HepG2 (cell line): ENCODE measurements at regions not wholly inside any gene's neighbourhood (a gene's known extent, or its start where the extent isn't known, plus 50 kb on each side); places are given as distances from the start of the nearest gene placed in this dataset.

Source experiments
- CEBPB ChIP-seq: IDR thresholded peaks from 2 replicates; pipeline ENCODE4 v1.6.1; 2011; ENCODE audit warnings: low read depth, low read length, improper control_type of control experiment, borderline replicate concordance
- ELF1 ChIP-seq: sonication (generic); formaldehyde crosslinking; IDR thresholded peaks from 2 replicates; pipeline ENCODE4 v1.4.0; 2020; ENCODE audit warnings: missing genetic modification reagents
- HNRNPK ChIP-seq: fragments of 200-400 bp; formaldehyde crosslinking; IDR thresholded peaks from 2 replicates; pipeline ENCODE4 v1.6.1; 2018; ENCODE audit warnings: low read length, low read depth, moderate library complexity, mild to moderate bottlenecking; ENCODE audit not compliant: poor library complexity, severe bottlenecking
- IRF2 ChIP-seq: IDR thresholded peaks from 2 replicates; pipeline ENCODE4 v1.6.1; 2018; ENCODE audit warnings: missing genetic modification reagents, missing compliant biosample characterization
- POLR2A ChIP-seq, 2 experiments: IDR thresholded peaks; 2 replicates each; pipeline ENCODE4 v1.6.1; 2011; ENCODE audit warnings: low read depth in 2 of 2, low read length in 2 of 2, mild to moderate bottlenecking in 1 of 2, moderate library complexity in 1 of 2; ENCODE audit not compliant: insufficient read depth in 1 of 2
- SAFB2 ChIP-seq: sonication (generic); formaldehyde crosslinking; IDR thresholded peaks from 2 replicates; pipeline ENCODE4 v1.5.1; 2020; ENCODE audit warnings: missing genetic modification reagents, low read depth, mild to moderate bottlenecking, borderline replicate concordance
- TCF7L2 ChIP-seq: IDR thresholded peaks from 2 replicates; pipeline ENCODE4 v1.6.1; 2011; ENCODE audit warnings: mild to moderate bottlenecking, low read depth, low read length, moderate library complexity
- TP53 ChIP-seq: sonication (generic); formaldehyde crosslinking; conservative IDR thresholded peaks from 2 replicates; pipeline ENCODE4 v1.4.0; 2020; ENCODE audit warnings: missing genetic modification reagents
- U2AF1 ChIP-seq: fragments of 200-400 bp; formaldehyde crosslinking; optimal IDR thresholded peaks from 2 replicates; pipeline ENCODE3; 2017; ENCODE audit warnings: mild to moderate bottlenecking, low read depth, low read length
- ZNF274 ChIP-seq: sonication (generic); formaldehyde crosslinking; IDR thresholded peaks from 2 replicates; pipeline ENCODE4 v1.5.1; 2020; ENCODE audit warnings: mild to moderate bottlenecking, missing genetic modification reagents
- TF ChIP-seq, protein P1 (sequence below): sonication (generic); formaldehyde crosslinking; IDR thresholded peaks from 2 replicates; pipeline ENCODE4 v1.4.0; 2020; ENCODE audit warnings: missing genetic modification reagents
- TF ChIP-seq, protein P2 (sequence below): sonication (generic); formaldehyde crosslinking; IDR thresholded peaks from 2 replicates; pipeline ENCODE4 v1.5.0; 2020; ENCODE audit warnings: mild to moderate bottlenecking, missing genetic modification reagents
- TF ChIP-seq, protein P3 (sequence below): sonication (generic); formaldehyde crosslinking; conservative IDR thresholded peaks from 2 replicates; pipeline ENCODE4 v1.4.0; 2020; ENCODE audit warnings: missing genetic modification reagents

GRCh38 chr5:57745029-57745428, 262.4 kb upstream of the ACTBL2 start:
- TF ChIP-seq ZNF274 (CRISPR knock-in tag) (no peak), POLR2A (IDR thresholded peaks at IDR 0.05; ENCODE audit: insufficient read depth in 1 of 2, low read depth in 2 of 2, low read length in 2 of 2) (no peak), ELF1 (CRISPR knock-in tag) (no peak), HNRNPK (no peak), TP53 (CRISPR knock-in tag) (no peak), CEBPB (no peak), TCF7L2 (no peak), SAFB2 (no peak), U2AF1 (no peak), IRF2 (no peak)
- TF ChIP-seq, protein P1, sequence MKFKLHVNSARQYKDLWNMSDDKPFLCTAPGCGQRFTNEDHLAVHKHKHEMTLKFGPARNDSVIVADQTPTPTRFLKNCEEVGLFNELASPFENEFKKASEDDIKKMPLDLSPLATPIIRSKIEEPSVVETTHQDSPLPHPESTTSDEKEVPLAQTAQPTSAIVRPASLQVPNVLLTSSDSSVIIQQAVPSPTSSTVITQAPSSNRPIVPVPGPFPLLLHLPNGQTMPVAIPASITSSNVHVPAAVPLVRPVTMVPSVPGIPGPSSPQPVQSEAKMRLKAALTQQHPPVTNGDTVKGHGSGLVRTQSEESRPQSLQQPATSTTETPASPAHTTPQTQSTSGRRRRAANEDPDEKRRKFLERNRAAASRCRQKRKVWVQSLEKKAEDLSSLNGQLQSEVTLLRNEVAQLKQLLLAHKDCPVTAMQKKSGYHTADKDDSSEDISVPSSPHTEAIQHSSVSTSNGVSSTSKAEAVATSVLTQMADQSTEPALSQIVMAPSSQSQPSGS (CRISPR knock-in tag), result no peak
- TF ChIP-seq, protein P2, sequence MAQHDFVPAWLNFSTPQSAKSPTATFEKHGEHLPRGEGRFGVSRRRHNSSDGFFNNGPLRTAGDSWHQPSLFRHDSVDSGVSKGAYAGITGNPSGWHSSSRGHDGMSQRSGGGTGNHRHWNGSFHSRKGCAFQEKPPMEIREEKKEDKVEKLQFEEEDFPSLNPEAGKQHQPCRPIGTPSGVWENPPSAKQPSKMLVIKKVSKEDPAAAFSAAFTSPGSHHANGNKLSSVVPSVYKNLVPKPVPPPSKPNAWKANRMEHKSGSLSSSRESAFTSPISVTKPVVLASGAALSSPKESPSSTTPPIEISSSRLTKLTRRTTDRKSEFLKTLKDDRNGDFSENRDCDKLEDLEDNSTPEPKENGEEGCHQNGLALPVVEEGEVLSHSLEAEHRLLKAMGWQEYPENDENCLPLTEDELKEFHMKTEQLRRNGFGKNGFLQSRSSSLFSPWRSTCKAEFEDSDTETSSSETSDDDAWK, result no peak
- TF ChIP-seq, protein P3, sequence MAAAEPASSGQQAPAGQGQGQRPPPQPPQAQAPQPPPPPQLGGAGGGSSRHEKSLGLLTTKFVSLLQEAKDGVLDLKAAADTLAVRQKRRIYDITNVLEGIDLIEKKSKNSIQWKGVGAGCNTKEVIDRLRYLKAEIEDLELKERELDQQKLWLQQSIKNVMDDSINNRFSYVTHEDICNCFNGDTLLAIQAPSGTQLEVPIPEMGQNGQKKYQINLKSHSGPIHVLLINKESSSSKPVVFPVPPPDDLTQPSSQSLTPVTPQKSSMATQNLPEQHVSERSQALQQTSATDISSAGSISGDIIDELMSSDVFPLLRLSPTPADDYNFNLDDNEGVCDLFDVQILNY (CRISPR knock-in tag), result no peak
